ENCODE measurements at regions not wholly inside any gene's neighbourhood (a gene's known extent, or its start where the extent isn't known, plus 50 kb on each side); places are given as distances from the start of the nearest gene placed in this dataset.
"Not testable (repeated sequence)": the region's sequence is repeated elsewhere in the genome, so short reads cannot be mapped to it uniquely, and the experiment has no call there.

- DNase-seq (ENCODE audit: low spot score) = no peak
- in situ Hi-C loops (cut with HindIII; ENCODE audit: low sequenced_read_pairs) = no loop called here
These were observed 201.7 kb downstream of the MREG start for GRCh38 chr2:215811409-215812345.

GRCh38 chr2:215811003-215811402 lies 202.3 kb downstream of the MREG start:
- in situ Hi-C loops (cut with HindIII; ENCODE audit: low sequenced_read_pairs) = no loop called here
- no peak for DNase-seq (ENCODE audit: low spot score)

- in situ Hi-C loops (cut with HindIII; ENCODE audit: low sequenced_read_pairs) = no loop called here
- no peak for DNase-seq (ENCODE audit: low spot score)
These were observed 204.4 kb downstream of the MREG start for GRCh38 chr2:215808996-215809395.

- in situ Hi-C loops (cut with HindIII; ENCODE audit: low sequenced_read_pairs) = no loop called here
- no peak for DNase-seq (ENCODE audit: low spot score)
These were observed 205.2 kb downstream of the MREG start for GRCh38 chr2:215808194-215808593.

- no peak for DNase-seq (ENCODE audit: low spot score)
- in situ Hi-C loops (cut with HindIII; ENCODE audit: low sequenced_read_pairs) = no loop called here
These were observed 207.9 kb downstream of the MREG start for GRCh38 chr2:215805493-215805892.

- DNase-seq (ENCODE audit: low spot score) = no peak
- in situ Hi-C loops (cut with HindIII; ENCODE audit: low sequenced_read_pairs) = no loop called here
These were observed 210.2 kb downstream of the MREG start for GRCh38 chr2:215803150-215803549.

- DNase-seq (ENCODE audit: low spot score) = no peak
- in situ Hi-C loops (cut with HindIII; ENCODE audit: low sequenced_read_pairs) = no loop called here
These were observed 214.2 kb downstream of the MREG start for GRCh38 chr2:215799194-215799593.

GRCh38 chr2:215797676-215798075 lies 215.7 kb downstream of the MREG start:
- DNase-seq (ENCODE audit: low spot score) = peak; percentile 57
- in situ Hi-C loops (cut with HindIII; ENCODE audit: low sequenced_read_pairs) = no loop called here

GRCh38 chr2:215796140-215796855 lies 217.1 kb downstream of the MREG start:
- in situ Hi-C loops (cut with HindIII; ENCODE audit: low sequenced_read_pairs) = no loop called here
- DNase-seq (ENCODE audit: low spot score) = peak; percentile 54

- in situ Hi-C loops (cut with HindIII; ENCODE audit: low sequenced_read_pairs) = no loop called here
- DNase-seq (ENCODE audit: low spot score) = no peak
These were observed 218.4 kb downstream of the MREG start for GRCh38 chr2:215794829-215795546.

GRCh38 chr2:215793747-215794595 lies 219.4 kb downstream of the MREG start:
- DNase-seq (ENCODE audit: low spot score) = no peak
- in situ Hi-C loops (cut with HindIII; ENCODE audit: low sequenced_read_pairs) = no loop called here

GRCh38 chr2:215791481-215791937 lies 221.8 kb downstream of the MREG start:
- in situ Hi-C loops (cut with HindIII; ENCODE audit: low sequenced_read_pairs) = no loop called here
- no peak for DNase-seq (ENCODE audit: low spot score)

GRCh38 chr2:215790523-215791421 lies 222.6 kb downstream of the MREG start:
- DNase-seq (ENCODE audit: low spot score) = no peak
- in situ Hi-C loops (cut with HindIII; ENCODE audit: low sequenced_read_pairs) = no loop called here

GRCh38 chr2:215787565-215788178 lies 225.7 kb downstream of the MREG start:
- DNase-seq (ENCODE audit: low spot score) = no peak
- in situ Hi-C loops (cut with HindIII; ENCODE audit: low sequenced_read_pairs) = no loop called here

- in situ Hi-C loops (cut with HindIII; ENCODE audit: low sequenced_read_pairs) = no loop called here
- no peak for DNase-seq (ENCODE audit: low spot score)
These were observed 226.3 kb downstream of the MREG start for GRCh38 chr2:215787025-215787424.

GRCh38 chr2:215784371-215784783 lies 229.0 kb downstream of the MREG start:
- in situ Hi-C loops (cut with HindIII; ENCODE audit: low sequenced_read_pairs) = no loop called here
- DNase-seq (ENCODE audit: low spot score) = no peak

- in situ Hi-C loops (cut with HindIII; ENCODE audit: low sequenced_read_pairs) = not testable (repeated sequence)
These were observed 229.7 kb downstream of the MREG start for GRCh38 chr2:215783640-215784039.

More at GRCh38 chr2:215783640-215784039, 229.7 kb downstream of the MREG start:
- not testable (repeated sequence) for DNase-seq (ENCODE audit: low spot score)

All from G401 (cell line).